GM18499 (cell line): ENCODE measurements at regions not wholly inside any gene's neighbourhood (a gene's known extent, or its start where the extent isn't known, plus 50 kb on each side); places are given as distances from the start of the nearest gene placed in this dataset.
"Not testable (repeated sequence)": the region's sequence is repeated elsewhere in the genome, so short reads cannot be mapped to it uniquely, and the experiment has no call there.

Experiments used
- ATAC-seq: cut with Tn5 transposase; IDR thresholded peaks from one replicate; pipeline ENCODE4 v1.9.1; 2021; ENCODE audit warnings: moderate number of reproducible peaks; ENCODE audit not compliant: insufficient read depth, unreplicated experiment

- not testable (repeated sequence) for ATAC-seq
These were observed 1471.5 kb downstream of the FOXD4L5 start for GRCh38 chr9:63813391-63814021.

- ATAC-seq, result not testable (repeated sequence)
These were observed 1472.2 kb downstream of the FOXD4L5 start for GRCh38 chr9:63812822-63813221.

- ATAC-seq, result not testable (repeated sequence)
These were observed 1480.8 kb downstream of the FOXD4L5 start for GRCh38 chr9:63804205-63804604.

- not testable (repeated sequence) for ATAC-seq
These were observed 1490.8 kb downstream of the FOXD4L5 start for GRCh38 chr9:63794081-63794685.

- ATAC-seq, result not testable (repeated sequence)
These were observed 1497.6 kb downstream of the FOXD4L5 start for GRCh38 chr9:63787454-63787853.

GRCh38 chr9:63785059-63785458, 1500.0 kb downstream of the FOXD4L5 start:
- not testable (repeated sequence) for ATAC-seq

GRCh38 chr9:63784421-63784820, 1500.6 kb downstream of the FOXD4L5 start:
- not testable (repeated sequence) for ATAC-seq

- ATAC-seq, result not testable (repeated sequence)
These were observed 1503.1 kb downstream of the FOXD4L5 start for GRCh38 chr9:63781817-63782439.

DNA sequence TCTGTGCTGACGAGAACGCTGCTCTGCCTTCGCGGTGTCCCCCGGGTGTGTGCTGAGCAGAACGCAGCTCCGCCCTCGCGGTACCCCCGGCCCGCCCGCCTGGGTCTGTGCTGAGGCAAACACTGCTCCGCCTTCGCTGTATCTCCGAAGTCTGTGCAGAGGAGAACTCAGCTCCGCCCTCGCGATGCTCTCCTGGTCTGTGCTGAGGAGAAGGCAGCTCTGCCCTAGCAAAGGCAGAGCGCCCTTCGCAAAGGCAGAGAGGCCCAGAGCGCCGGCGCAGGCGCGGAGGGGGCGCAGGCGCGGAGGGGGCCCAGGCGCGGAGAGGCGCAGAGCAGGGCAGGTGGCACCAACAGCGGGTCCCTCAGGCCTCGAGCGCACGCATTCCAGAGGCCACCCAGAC, 1503.6 kb downstream of the FOXD4L5 start:
- ATAC-seq, result not testable (repeated sequence)

DNA sequence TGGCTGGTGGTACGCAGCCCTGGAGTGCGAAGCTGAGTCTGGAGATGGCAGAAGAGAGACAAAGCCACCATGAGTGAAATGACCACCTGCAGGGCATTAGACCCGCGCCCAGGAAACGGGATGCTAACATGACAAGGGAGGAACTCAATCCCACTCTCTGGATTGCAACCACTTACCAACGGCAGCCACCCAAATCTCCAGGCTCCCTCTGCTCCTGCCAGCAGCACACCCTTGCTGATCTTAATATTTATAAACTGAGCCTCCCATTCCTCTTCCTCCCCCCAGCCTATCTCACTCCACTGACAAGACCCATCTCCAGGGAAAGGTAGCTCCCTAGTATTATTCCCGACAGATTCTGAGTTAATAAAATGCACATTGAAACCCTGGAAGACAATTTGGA, 1508.8 kb downstream of the FOXD4L5 start:
- not testable (repeated sequence) for ATAC-seq

- ATAC-seq, result not testable (repeated sequence)
These were observed 1510.0 kb downstream of the FOXD4L5 start for GRCh38 chr9:63775092-63775426.

- not testable (repeated sequence) for ATAC-seq
These were observed 1510.5 kb downstream of the FOXD4L5 start for GRCh38 chr9:63774369-63775091.

DNA sequence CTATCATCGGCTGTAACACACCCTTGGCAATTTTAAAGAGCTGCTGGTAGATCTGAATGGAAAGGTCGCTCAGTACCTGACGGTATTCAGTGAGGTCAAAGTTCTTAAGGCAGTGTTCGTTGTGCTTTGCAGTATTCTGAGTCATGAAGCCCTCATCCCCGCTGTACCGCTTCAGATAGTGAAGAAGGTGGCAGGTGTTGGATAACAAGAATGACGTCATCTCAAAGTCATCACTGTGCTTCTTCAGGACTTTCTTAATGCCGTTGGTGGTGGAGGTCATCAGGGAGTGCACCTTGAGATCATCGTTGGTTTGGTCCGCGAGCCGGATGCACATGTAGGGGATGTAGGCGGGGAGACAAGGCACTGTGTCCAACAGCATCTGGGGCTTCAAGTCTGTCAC, 1522.8 kb downstream of the FOXD4L5 start:
- not testable (repeated sequence) for ATAC-seq

DNA sequence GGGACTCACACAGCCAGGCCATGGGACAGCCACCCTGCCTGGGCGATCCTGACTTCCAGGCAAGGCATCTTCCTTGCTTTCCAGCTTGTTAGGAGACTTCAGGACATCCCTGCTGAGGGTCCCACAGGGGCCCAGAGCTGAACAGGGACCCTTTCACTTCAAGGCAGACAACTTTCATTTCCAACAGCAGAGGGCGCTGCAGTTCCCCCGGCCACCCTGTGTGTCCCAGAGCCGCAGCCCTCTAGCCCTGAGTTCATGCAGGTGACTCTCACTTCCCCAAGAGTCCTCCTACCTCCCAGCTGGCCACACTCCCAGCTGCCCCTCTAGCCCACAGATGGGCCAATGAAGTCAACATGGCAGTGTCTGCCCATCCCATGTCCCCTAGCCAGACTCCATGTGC, 1556.0 kb downstream of the FOXD4L5 start:
- not testable (repeated sequence) for ATAC-seq

DNA sequence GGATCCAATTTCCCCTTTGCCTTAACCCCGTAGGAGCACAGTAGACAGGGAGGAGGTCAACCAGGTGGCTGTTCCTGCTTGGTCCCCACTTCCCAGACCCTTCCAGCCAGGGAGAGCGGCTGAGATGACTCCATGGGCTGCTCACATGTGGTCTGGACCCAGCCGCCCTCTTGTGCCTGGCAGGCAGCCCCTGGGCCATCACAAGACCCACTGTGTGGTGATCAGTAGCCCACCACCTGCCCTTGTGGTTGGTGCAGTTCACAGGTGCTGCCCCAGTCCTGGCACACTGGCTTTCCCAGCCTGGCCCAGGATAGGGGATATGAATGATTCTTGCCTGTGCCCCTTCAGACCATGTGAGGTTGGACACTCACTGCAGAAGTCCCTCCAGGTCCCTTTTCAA, 1556.7 kb downstream of the FOXD4L5 start:
- ATAC-seq, result no peak

- not testable (repeated sequence) for ATAC-seq
These were observed 1576.7 kb downstream of the FOXD4L5 start for GRCh38 chr9:63708285-63708684.

DNA sequence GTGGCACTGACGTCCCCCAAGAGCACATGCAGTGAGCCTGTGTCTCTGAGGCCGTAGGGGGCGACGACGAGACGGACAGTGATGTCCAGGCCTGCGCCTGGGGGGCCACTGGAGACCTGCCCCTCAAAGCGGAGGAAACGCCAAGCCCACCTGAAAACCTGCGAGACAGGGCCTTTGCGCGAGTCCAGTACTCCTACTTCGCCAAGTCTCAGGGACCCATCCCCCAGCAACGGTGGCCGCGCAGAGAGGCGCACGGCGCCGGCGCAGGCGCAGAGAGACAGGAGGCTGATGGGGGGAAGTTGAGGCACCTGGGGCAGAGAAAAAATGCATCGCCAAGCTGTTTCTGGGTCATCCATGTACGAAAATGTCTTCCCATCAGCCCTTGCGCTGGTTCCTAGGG, 1580.6 kb downstream of the FOXD4L5 start:
- ATAC-seq, result not testable (repeated sequence)

GRCh38 chr9:63703670-63704069, 1581.3 kb downstream of the FOXD4L5 start:
- not testable (repeated sequence) for ATAC-seq

- not testable (repeated sequence) for ATAC-seq
These were observed 1581.8 kb downstream of the FOXD4L5 start for GRCh38 chr9:63703138-63703665.
